ENCODE measurements at regions not wholly inside any gene's neighbourhood (a gene's known extent, or its start where the extent isn't known, plus 50 kb on each side); places are given as distances from the start of the nearest gene placed in this dataset.

GRCh38 chr10:111543854-111544253 lies 467.0 kb downstream of the ADRA2A start:
- Histone ChIP-seq H3K9ac (ENCODE audit: control insufficient read depth, insufficient read depth, low read length) (no peak overlapping the region), H3K4me3 (no peak overlapping the region), H3K4me1 (ENCODE audit: control insufficient read depth, insufficient read depth, low read length) (no peaks in the 10 kb centered on the region), H2AFZ (ENCODE audit: control insufficient read depth, low read depth, low read length) (no peak overlapping the region), H3K27me3 (replicated peaks in 1 of 2; ENCODE audit: control insufficient read depth in 2 of 2, insufficient read depth in 2 of 2, low read length in 1 of 2) (no peaks in the 10 kb centered on the region), H3K4me2 (ENCODE audit: control insufficient read depth, insufficient read depth) (no peak overlapping the region), H3K79me2 (ENCODE audit: control insufficient read depth, insufficient read depth, low read length) (no peaks in the 10 kb centered on the region), H3K9me3 (replicated peaks; ENCODE audit: control insufficient read depth, insufficient read depth, low read length) (no peaks in the 10 kb centered on the region), H3K27ac (ENCODE audit: control insufficient read depth, insufficient read depth) (no peak overlapping the region), H4K20me1 (ENCODE audit: control insufficient read depth, insufficient read depth) (no peaks in the 10 kb centered on the region; the same call in 1 of the 2 replicates), H3K36me3 (ENCODE audit: control insufficient read depth in 2 of 2, insufficient read depth in 2 of 2, low read length in 1 of 2) (no peaks in the 10 kb centered on the region)
- in situ Hi-C loops (cut with MboI) (no loop called here), intact Hi-C loops (cut with micrococcal nuclease; ENCODE audit: unreplicated experiment) (no loop called here)
- ATAC-seq (no peak), DNase-seq (ENCODE audit: low read depth, low spot score) (no peak), FAIRE-seq (no peak)
- POLR2A ChIA-PET, result no interaction called here
- TF ChIP-seq NR2C2 (IDR thresholded peaks at IDR 0.05; ENCODE audit: borderline replicate concordance, control insufficient read depth, insufficient read length, low read depth) (no peak), IRF4 (IDR thresholded peaks at IDR 0.05; ENCODE audit: low read depth, low read length) (no peak)
- TF ChIP-seq, protein P1, sequence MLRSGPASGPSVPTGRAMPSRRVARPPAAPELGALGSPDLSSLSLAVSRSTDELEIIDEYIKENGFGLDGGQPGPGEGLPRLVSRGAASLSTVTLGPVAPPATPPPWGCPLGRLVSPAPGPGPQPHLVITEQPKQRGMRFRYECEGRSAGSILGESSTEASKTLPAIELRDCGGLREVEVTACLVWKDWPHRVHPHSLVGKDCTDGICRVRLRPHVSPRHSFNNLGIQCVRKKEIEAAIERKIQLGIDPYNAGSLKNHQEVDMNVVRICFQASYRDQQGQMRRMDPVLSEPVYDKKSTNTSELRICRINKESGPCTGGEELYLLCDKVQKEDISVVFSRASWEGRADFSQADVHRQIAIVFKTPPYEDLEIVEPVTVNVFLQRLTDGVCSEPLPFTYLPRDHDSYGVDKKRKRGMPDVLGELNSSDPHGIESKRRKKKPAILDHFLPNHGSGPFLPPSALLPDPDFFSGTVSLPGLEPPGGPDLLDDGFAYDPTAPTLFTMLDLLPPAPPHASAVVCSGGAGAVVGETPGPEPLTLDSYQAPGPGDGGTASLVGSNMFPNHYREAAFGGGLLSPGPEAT (IDR thresholded peaks at IDR 0.05; ENCODE audit: low read depth), result no peak
- BruUV-seq (replicated peaks), result no TSS peak
- WGBS (ENCODE audit: insufficient coverage, insufficient replicate concordance, low lambda C conversion rate, missing lambda C conversion rate), result 8% methylated on average over 2 of the region's 2 CpGs
- CTCF ChIA-PET, result no interaction called here
- SMC1A ChIA-PET (ENCODE audit: uncharacterized antibody, unreplicated experiment), result no interaction called here
- RAD21 ChIA-PET (ENCODE audit: unreplicated experiment), result no interaction called here

DNA sequence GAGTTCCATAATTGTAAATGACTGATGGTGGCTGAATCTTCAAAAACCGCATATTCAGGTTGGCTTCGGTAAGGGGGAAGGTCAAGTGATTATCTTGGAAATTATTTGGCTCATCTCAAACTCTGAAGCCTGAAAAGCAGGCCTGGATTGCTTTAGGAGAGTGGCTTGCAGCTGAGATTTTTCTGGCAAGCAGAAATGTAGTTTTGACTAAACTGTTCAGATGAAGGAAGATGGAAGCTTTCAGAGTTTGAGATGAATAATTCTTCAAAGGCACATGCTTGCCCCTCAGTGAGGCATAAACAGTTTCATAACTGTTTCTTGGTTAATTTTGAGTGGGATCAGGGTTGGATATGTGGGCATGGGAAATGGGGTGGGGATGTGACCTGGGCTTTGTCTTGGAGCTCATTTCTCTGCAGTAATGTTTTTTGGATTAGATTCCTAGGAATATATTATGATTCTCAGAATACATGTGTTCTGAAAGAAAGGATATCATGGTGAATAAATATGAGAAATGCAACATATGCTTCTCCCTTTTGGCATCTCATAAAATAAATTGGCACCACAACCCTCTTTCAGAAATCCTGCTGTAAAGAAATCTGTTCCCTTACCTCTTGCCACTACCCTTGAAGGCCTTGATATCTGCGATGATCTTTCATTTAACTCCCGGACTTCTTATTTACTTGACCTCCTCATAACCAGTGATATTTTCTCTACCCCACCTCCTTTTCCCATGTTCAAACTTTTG lies 469.2 kb downstream of the ADRA2A start:
- no peaks in the 10 kb centered on the region for H3K9me3 ChIP-seq (replicated peaks; ENCODE audit: control insufficient read depth, insufficient read depth, low read length)
- no peaks in the 10 kb centered on the region; the same call in 1 of the 2 replicates for H4K20me1 ChIP-seq (ENCODE audit: control insufficient read depth, insufficient read depth)
- ChIA-PET SMC1A (ENCODE audit: uncharacterized antibody, unreplicated experiment) (no interaction called here), CTCF (no interaction called here), POLR2A (no interaction called here), RAD21 (ENCODE audit: unreplicated experiment) (no interaction called here)
- in situ Hi-C loops (cut with MboI) (no loop called here), intact Hi-C loops (cut with micrococcal nuclease; ENCODE audit: unreplicated experiment) (no loop called here)
- H3K27me3 ChIP-seq (replicated peaks in 1 of 2; ENCODE audit: control insufficient read depth in 2 of 2, insufficient read depth in 2 of 2, low read length in 1 of 2), result no peaks in the 10 kb centered on the region
- no peak overlapping the region for H3K4me2 ChIP-seq (ENCODE audit: control insufficient read depth, insufficient read depth)
- no TSS peak for BruUV-seq (replicated peaks)
- no peak overlapping the region for H3K4me3 ChIP-seq
- no peak overlapping the region for H3K9ac ChIP-seq (ENCODE audit: control insufficient read depth, insufficient read depth, low read length)
- no peaks in the 10 kb centered on the region for H3K79me2 ChIP-seq (ENCODE audit: control insufficient read depth, insufficient read depth, low read length)
- ATAC-seq, result no peak
- FAIRE-seq, result no peak
- H2AFZ ChIP-seq (ENCODE audit: control insufficient read depth, low read depth, low read length), result no peak overlapping the region
- H3K36me3 ChIP-seq (ENCODE audit: control insufficient read depth in 2 of 2, insufficient read depth in 2 of 2, low read length in 1 of 2), result no peaks in the 10 kb centered on the region
- 40% methylated on average over 4 of the region's 4 CpGs for WGBS (ENCODE audit: insufficient coverage, insufficient replicate concordance, low lambda C conversion rate, missing lambda C conversion rate)
- H3K4me1 ChIP-seq (ENCODE audit: control insufficient read depth, insufficient read depth, low read length), result no peaks in the 10 kb centered on the region
- no peak for DNase-seq (ENCODE audit: low read depth, low spot score)
- no peak overlapping the region for H3K27ac ChIP-seq (ENCODE audit: control insufficient read depth, insufficient read depth)
- TF ChIP-seq, protein P2, sequence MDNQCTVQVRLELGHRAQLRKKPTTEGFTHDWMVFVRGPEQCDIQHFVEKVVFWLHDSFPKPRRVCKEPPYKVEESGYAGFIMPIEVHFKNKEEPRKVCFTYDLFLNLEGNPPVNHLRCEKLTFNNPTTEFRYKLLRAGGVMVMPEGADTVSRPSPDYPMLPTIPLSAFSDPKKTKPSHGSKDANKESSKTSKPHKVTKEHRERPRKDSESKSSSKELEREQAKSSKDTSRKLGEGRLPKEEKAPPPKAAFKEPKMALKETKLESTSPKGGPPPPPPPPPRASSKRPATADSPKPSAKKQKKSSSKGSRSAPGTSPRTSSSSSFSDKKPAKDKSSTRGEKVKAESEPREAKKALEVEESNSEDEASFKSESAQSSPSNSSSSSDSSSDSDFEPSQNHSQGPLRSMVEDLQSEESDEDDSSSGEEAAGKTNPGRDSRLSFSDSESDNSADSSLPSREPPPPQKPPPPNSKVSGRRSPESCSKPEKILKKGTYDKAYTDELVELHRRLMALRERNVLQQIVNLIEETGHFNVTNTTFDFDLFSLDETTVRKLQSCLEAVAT (IDR thresholded peaks at IDR 0.05), result no peak
- TF ChIP-seq ZBED1 (IDR thresholded peaks at IDR 0.05; ENCODE audit: borderline replicate concordance) (no peak), MEF2B (IDR thresholded peaks at IDR 0.05; ENCODE audit: partially characterized antibody, poor library complexity, severe bottlenecking) (no peak), NFYA (IDR thresholded peaks at IDR 0.05; ENCODE audit: borderline replicate concordance, low read depth, low read length) (no peak), CHD1 (IDR thresholded peaks at IDR 0.05; ENCODE audit: low read depth, low read length) (no peak), ZZZ3 (IDR thresholded peaks at IDR 0.05; ENCODE audit: control insufficient read depth, insufficient read length, low read depth) (no peak)
- TF ChIP-seq, protein P3, sequence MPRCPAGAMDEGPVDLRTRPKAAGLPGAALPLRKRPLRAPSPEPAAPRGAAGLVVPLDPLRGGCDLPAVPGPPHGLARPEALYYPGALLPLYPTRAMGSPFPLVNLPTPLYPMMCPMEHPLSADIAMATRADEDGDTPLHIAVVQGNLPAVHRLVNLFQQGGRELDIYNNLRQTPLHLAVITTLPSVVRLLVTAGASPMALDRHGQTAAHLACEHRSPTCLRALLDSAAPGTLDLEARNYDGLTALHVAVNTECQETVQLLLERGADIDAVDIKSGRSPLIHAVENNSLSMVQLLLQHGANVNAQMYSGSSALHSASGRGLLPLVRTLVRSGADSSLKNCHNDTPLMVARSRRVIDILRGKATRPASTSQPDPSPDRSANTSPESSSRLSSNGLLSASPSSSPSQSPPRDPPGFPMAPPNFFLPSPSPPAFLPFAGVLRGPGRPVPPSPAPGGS (IDR thresholded peaks at IDR 0.05; ENCODE audit: borderline replicate concordance, insufficient read depth, low read depth, low read length, poor library complexity, severe bottlenecking), result no peak
- TF ChIP-seq, protein P4, sequence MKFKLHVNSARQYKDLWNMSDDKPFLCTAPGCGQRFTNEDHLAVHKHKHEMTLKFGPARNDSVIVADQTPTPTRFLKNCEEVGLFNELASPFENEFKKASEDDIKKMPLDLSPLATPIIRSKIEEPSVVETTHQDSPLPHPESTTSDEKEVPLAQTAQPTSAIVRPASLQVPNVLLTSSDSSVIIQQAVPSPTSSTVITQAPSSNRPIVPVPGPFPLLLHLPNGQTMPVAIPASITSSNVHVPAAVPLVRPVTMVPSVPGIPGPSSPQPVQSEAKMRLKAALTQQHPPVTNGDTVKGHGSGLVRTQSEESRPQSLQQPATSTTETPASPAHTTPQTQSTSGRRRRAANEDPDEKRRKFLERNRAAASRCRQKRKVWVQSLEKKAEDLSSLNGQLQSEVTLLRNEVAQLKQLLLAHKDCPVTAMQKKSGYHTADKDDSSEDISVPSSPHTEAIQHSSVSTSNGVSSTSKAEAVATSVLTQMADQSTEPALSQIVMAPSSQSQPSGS (IDR thresholded peaks at IDR 0.05; ENCODE audit: low read length), result no peak
